ENCODE measurements at regions not wholly inside any gene's neighbourhood (a gene's known extent, or its start where the extent isn't known, plus 50 kb on each side); places are given as distances from the start of the nearest gene placed in this dataset.

DNA sequence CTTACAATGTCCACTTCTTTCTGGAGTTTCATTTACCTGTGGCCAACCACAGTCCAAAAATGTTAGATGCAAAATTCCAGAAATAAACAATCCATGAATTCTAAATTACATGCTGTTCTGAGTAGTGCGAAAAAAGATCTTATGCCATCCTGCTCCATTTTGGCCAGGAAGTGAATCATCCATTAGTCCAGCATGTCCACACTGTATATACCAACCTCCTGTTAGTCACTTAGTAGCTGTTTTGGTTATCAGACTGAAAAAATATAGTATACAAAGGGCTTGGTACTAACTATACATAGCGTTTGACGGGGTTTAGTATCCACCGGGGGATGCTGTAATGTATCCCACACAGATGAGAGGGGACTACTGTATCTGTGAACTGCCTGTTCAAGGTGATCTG is 618.0 kb upstream of the ARGLU1 start:
- Histone ChIP-seq H3K9me3 (ENCODE audit: control insufficient read depth in 4 of 4, insufficient read depth in 3 of 4, low read length in 3 of 4) (no peaks in the 10 kb centered on the region), H3K36me3 (ENCODE audit: control insufficient read depth in 4 of 4, insufficient read depth in 4 of 4, low read length in 4 of 4) (no peaks in the 10 kb centered on the region), H3K4me1 (ENCODE audit: control insufficient read depth in 5 of 5, insufficient read depth in 5 of 5, low read length in 5 of 5) (no peaks in the 10 kb centered on the region), H3K9ac (ENCODE audit: insufficient read depth in 1 of 2, low read length in 2 of 2) (no peak overlapping the region), H3K27ac (ENCODE audit: low read depth in 1 of 2, low read length in 1 of 2) (no peak overlapping the region), H3K4me3 (no peak overlapping the region), H3K27me3 (ENCODE audit: control insufficient read depth in 3 of 3, insufficient read depth in 3 of 3, low read length in 2 of 3) (no peaks in the 10 kb centered on the region)
- no peak for ATAC-seq (ENCODE audit: insufficient read depth, low FRiP score)
- WGBS, 2 donors = 85 to 96% methylated on average over 4 of the region's 4 CpGs
- DNase-seq = no peak
- TF ChIP-seq, protein P1, sequence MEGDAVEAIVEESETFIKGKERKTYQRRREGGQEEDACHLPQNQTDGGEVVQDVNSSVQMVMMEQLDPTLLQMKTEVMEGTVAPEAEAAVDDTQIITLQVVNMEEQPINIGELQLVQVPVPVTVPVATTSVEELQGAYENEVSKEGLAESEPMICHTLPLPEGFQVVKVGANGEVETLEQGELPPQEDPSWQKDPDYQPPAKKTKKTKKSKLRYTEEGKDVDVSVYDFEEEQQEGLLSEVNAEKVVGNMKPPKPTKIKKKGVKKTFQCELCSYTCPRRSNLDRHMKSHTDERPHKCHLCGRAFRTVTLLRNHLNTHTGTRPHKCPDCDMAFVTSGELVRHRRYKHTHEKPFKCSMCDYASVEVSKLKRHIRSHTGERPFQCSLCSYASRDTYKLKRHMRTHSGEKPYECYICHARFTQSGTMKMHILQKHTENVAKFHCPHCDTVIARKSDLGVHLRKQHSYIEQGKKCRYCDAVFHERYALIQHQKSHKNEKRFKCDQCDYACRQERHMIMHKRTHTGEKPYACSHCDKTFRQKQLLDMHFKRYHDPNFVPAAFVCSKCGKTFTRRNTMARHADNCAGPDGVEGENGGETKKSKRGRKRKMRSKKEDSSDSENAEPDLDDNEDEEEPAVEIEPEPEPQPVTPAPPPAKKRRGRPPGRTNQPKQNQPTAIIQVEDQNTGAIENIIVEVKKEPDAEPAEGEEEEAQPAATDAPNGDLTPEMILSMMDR (IDR thresholded peaks at IDR 0.05; ENCODE audit: control extremely low read depth, extremely low read depth) = no peak

DNA sequence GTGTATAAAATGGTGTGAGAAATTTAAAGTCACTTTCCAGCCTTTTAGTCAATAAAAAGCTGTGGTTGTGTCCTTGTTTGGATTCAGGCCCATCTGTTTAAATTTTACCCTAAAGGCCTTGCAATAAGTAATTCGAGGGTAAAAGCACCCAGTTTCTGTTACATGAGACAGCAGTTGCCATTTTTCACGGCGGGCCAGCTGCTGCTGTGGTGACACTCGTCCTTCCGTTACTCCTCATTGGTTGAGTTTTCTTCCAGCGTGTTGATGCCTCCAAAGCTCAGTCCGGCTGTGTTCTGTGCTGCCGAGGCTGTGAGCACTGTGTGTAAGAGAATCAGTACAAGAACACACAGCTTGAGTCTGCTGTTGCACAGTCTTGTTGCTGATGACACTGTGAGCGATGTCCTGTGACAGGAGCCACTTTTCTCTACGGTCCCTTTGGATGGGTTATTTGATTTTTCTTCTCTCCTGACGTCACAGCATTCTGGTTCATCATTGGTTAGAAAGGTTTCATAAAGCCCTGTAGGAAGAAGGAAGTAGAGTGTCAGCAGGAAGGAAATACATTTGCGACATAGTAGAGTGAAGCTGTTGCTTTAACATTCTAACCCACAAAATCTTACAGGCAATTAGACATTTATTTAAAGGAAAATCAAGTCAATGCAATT is 602.5 kb upstream of the ARGLU1 start:
- Histone ChIP-seq H3K4me1 (ENCODE audit: control insufficient read depth in 5 of 5, insufficient read depth in 5 of 5, low read length in 5 of 5) (peaks cover 0 to 2% (median 0%) of the 10 kb centered on the region in 5 donors), H3K4me3 (no peak overlapping the region), H3K27me3 (ENCODE audit: control insufficient read depth in 3 of 3, insufficient read depth in 3 of 3, low read length in 2 of 3) (no peaks in the 10 kb centered on the region), H3K36me3 (ENCODE audit: control insufficient read depth in 4 of 4, insufficient read depth in 4 of 4, low read length in 4 of 4) (no peaks in the 10 kb centered on the region), H3K9me3 (ENCODE audit: control insufficient read depth in 4 of 4, insufficient read depth in 3 of 4, low read length in 3 of 4) (peaks cover 0 to 2% (median 0%) of the 10 kb centered on the region in 4 donors), H3K27ac (ENCODE audit: low read depth in 1 of 2, low read length in 1 of 2) (no peak overlapping the region), H3K9ac (ENCODE audit: insufficient read depth in 1 of 2, low read length in 2 of 2) (no peak overlapping the region)
- no peak for ATAC-seq (ENCODE audit: insufficient read depth, low FRiP score)
- 84 to 88% methylated on average over 12 of the region's 12 CpGs for WGBS, 2 donors
- TF ChIP-seq, protein P1 (IDR thresholded peaks at IDR 0.05; ENCODE audit: control extremely low read depth, extremely low read depth) = no peak
- DNase-seq = no peak

DNA sequence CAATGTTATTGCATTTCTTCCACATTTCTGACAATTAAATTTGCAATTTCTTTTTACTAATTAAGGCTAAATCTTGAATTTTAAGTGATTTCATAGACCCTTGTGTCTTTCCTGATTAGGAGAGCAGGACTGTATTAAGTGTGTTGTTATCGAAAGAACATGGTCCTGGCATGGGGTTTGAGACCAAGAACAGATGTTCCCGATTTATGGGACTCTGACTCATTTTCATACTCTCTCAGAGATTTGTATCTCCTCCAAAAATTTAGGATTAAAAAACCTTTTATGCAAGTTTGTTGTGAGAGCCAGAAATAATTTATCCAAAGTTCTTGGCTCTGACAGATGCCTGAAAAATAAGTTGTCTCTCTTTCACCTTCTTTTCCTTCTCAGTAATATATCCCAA is 589.3 kb upstream of the ARGLU1 start:
- Histone ChIP-seq H3K27ac (ENCODE audit: low read depth in 1 of 2, low read length in 1 of 2) (no peak overlapping the region), H3K4me1 (ENCODE audit: control insufficient read depth in 5 of 5, insufficient read depth in 5 of 5, low read length in 5 of 5) (no peaks in the 10 kb centered on the region), H3K27me3 (ENCODE audit: control insufficient read depth in 3 of 3, insufficient read depth in 3 of 3, low read length in 2 of 3) (no peaks in the 10 kb centered on the region), H3K9me3 (ENCODE audit: control insufficient read depth in 4 of 4, insufficient read depth in 3 of 4, low read length in 3 of 4) (no peaks in the 10 kb centered on the region), H3K9ac (ENCODE audit: insufficient read depth in 1 of 2, low read length in 2 of 2) (no peak overlapping the region), H3K36me3 (ENCODE audit: control insufficient read depth in 4 of 4, insufficient read depth in 4 of 4, low read length in 4 of 4) (no peaks in the 10 kb centered on the region), H3K4me3 (no peak overlapping the region)
- TF ChIP-seq, protein P1 (IDR thresholded peaks at IDR 0.05; ENCODE audit: control extremely low read depth, extremely low read depth) = no peak
- 87 to 92% methylated on average over 2 of the region's 2 CpGs for WGBS, 2 donors
- DNase-seq = peak; percentile 22 to 82 (median 67)
- ATAC-seq (ENCODE audit: insufficient read depth, low FRiP score) = no peak

DNA sequence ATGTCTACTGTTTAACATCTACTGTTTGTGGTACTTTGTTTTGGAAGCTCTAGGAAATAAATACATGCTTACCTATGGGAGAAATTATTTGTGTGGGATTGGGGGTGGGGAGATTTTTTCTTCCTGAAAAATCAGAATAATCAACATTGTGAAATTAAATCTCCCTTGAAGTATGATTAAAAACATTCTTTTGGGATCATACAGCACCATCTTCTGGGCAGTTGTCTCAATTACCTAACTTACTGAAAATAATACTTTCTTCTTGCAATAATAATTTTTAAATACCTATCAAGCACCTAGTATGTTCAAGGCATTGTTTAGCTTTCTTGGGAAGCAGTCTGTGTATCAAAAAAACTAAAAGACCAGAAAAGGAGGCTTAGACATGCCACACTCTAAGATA is 576.5 kb upstream of the ARGLU1 start:
- H3K27me3 ChIP-seq (ENCODE audit: control insufficient read depth in 3 of 3, insufficient read depth in 3 of 3, low read length in 2 of 3) = no peaks in the 10 kb centered on the region
- peak in 2 of 3 donors; percentile 54 to 71 for DNase-seq
- no peak overlapping the region for H3K4me3 ChIP-seq
- no peak for ATAC-seq (ENCODE audit: insufficient read depth, low FRiP score)
- no peaks in the 10 kb centered on the region for H3K36me3 ChIP-seq (ENCODE audit: control insufficient read depth in 4 of 4, insufficient read depth in 4 of 4, low read length in 4 of 4)
- no peaks in the 10 kb centered on the region for H3K4me1 ChIP-seq (ENCODE audit: control insufficient read depth in 5 of 5, insufficient read depth in 5 of 5, low read length in 5 of 5)
- TF ChIP-seq, protein P1 (IDR thresholded peaks at IDR 0.05; ENCODE audit: control extremely low read depth, extremely low read depth) = no peak
- no peaks in the 10 kb centered on the region for H3K9me3 ChIP-seq (ENCODE audit: control insufficient read depth in 4 of 4, insufficient read depth in 3 of 4, low read length in 3 of 4)
- no peak overlapping the region for H3K27ac ChIP-seq (ENCODE audit: low read depth in 1 of 2, low read length in 1 of 2)
- H3K9ac ChIP-seq (ENCODE audit: insufficient read depth in 1 of 2, low read length in 2 of 2) = no peak overlapping the region

All from lung (tissue), 11 donors.